NCI-H345 treated with DMSO at 0.1 percent for 48 hours (cell line): ENCODE measurements at regions not wholly inside any gene's neighbourhood (a gene's known extent, or its start where the extent isn't known, plus 50 kb on each side); places are given as distances from the start of the nearest gene placed in this dataset.

ENCODE experiments used
- DNase-seq: peaks from one replicate; lab custom pipeline; 2025; ENCODE audit not compliant: unreplicated experiment; lab: John Stamatoyannopoulos, UW

- no peak for DNase-seq
Observed at GRCh38 chr3:6803619-6804018, 57.3 kb upstream of the GRM7 start.

- DNase-seq = no peak
Observed at GRCh38 chr3:6805236-6805635, 55.7 kb upstream of the GRM7 start.

- no peak for DNase-seq
Observed at GRCh38 chr3:6806991-6807390, 53.9 kb upstream of the GRM7 start.

- peak; percentile 63 for DNase-seq
Observed at GRCh38 chr3:6807967-6808588, 52.8 kb upstream of the GRM7 start.

GRCh38 chr3:6809349-6809748 is 51.6 kb upstream of the GRM7 start:
- DNase-seq = no peak
